ENCODE measurements at regions not wholly inside any gene's neighbourhood (a gene's known extent, or its start where the extent isn't known, plus 50 kb on each side); places are given as distances from the start of the nearest gene placed in this dataset.
"Not testable (repeated sequence)": the region's sequence is repeated elsewhere in the genome, so short reads cannot be mapped to it uniquely, and the experiment has no call there.

- DNase-seq = no peak
These were observed 233.5 kb upstream of the ZEB2 start for GRCh38 chr2:144753416-144753815.

- no peak for DNase-seq
These were observed 231.4 kb upstream of the ZEB2 start for GRCh38 chr2:144751142-144751905.

GRCh38 chr2:144749188-144749587 is 229.3 kb upstream of the ZEB2 start:
- DNase-seq = no peak

GRCh38 chr2:144748443-144748842 is 228.5 kb upstream of the ZEB2 start:
- DNase-seq = no peak

GRCh38 chr2:144747571-144747970 is 227.7 kb upstream of the ZEB2 start:
- DNase-seq = no peak

- no peak for DNase-seq
These were observed 225.5 kb upstream of the ZEB2 start for GRCh38 chr2:144745424-144745823.

- no peak for DNase-seq
These were observed 218.8 kb upstream of the ZEB2 start for GRCh38 chr2:144738749-144739148.

- no peak for DNase-seq
These were observed 210.8 kb upstream of the ZEB2 start for GRCh38 chr2:144730711-144731110.

GRCh38 chr2:144724460-144724859 is 204.5 kb upstream of the ZEB2 start:
- DNase-seq = not testable (repeated sequence)

GRCh38 chr2:144718376-144718775 is 198.5 kb upstream of the ZEB2 start:
- DNase-seq = no peak

- no peak for DNase-seq
These were observed 196.1 kb upstream of the ZEB2 start for GRCh38 chr2:144715992-144716391.

GRCh38 chr2:144713410-144713809 is 193.5 kb upstream of the ZEB2 start:
- no peak for DNase-seq

GRCh38 chr2:144712550-144712940 is 192.6 kb upstream of the ZEB2 start:
- DNase-seq = no peak

GRCh38 chr2:144711630-144712549 is 192.0 kb upstream of the ZEB2 start:
- no peak for DNase-seq

GRCh38 chr2:144711084-144711483 is 191.2 kb upstream of the ZEB2 start:
- DNase-seq = no peak

- no peak for DNase-seq
These were observed 188.7 kb upstream of the ZEB2 start for GRCh38 chr2:144708626-144709025.

- DNase-seq = no peak
These were observed 187.9 kb upstream of the ZEB2 start for GRCh38 chr2:144707736-144708326.

GRCh38 chr2:144706647-144707046 is 186.7 kb upstream of the ZEB2 start:
- no peak for DNase-seq

GRCh38 chr2:144705328-144706245 is 185.7 kb upstream of the ZEB2 start:
- DNase-seq = no peak

- no peak for DNase-seq
These were observed 184.8 kb upstream of the ZEB2 start for GRCh38 chr2:144704709-144705095.

GRCh38 chr2:144703852-144704708 is 184.2 kb upstream of the ZEB2 start:
- DNase-seq = no peak

GRCh38 chr2:144702051-144702450 is 182.1 kb upstream of the ZEB2 start:
- no peak for DNase-seq
